ENCODE measurements at regions not wholly inside any gene's neighbourhood (a gene's known extent, or its start where the extent isn't known, plus 50 kb on each side); places are given as distances from the start of the nearest gene placed in this dataset.
"Not testable (repeated sequence)": the region's sequence is repeated elsewhere in the genome, so short reads cannot be mapped to it uniquely, and the experiment has no call there.

DNA sequence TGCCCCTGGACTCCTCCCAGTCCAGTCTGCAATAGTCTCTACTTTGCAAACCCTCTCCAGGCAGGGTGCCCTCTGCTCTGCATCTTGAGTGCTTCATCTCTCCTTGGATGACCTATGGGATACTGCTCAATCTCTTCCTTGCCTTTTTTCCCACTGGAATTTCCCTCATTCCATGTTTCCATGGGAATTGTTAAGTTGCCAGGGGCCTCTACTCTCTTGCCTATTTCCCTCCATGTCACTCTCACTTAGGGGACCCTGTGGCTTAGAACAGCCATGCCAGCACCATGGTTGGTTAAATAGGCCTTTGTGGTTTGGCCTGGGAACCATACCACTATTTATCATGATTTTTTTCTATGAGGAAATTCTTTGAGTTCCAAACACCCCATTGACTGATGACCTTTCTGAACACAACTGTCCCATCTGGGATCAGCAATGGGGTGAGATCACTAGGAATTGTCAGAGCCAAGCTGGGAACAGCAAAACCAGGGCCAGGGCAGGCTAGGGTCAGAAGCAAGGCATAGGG lies 91.4 kb upstream of the RBMS1 start:
- no peak for DNase-seq (ENCODE audit: low spot score)

- no peak for DNase-seq (ENCODE audit: low spot score)
Measured at GRCh38 chr2:160590664-160591063, 97.1 kb upstream of the RBMS1 start.

GRCh38 chr2:160592401-160592800 lies 98.8 kb upstream of the RBMS1 start:
- DNase-seq (ENCODE audit: low spot score): no peak

DNA sequence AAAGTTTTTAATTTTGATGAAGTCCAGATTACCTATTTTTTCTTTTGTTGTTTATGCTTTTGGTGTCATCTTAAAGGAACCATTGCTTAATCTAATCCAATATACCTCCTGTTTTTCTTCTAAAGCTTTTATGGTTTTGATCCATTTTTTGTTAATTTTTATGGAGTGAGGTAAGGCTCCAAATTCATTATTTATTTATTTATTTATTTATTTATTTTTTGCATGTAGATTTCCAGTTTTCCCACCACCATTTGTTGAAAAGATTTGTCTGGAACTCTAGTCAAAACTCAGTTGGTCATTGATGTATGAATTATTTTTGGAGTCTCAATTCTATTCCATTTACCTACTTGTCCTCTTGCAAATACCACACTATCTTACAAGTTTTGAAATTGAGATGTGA lies 99.4 kb upstream of the RBMS1 start:
- no peak for DNase-seq (ENCODE audit: low spot score)

DNA sequence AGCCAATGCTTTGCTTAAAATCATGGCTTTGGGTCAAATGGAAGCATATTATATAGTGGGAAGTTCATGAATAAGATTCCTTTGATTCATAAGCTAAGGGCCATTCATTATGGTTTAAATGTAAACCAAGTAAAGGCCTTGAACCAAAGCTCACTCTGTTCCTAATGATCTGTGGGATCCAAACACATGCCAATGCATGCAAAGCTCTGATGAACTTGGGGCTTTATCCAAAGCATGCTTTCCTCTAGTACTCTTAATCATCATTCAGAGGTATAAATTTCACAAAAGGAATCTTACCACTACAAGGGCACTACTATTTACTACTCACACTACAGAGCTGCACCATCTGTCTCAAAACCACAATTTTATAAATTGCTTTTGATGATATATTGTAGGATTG lies 102.8 kb upstream of the RBMS1 start:
- DNase-seq (ENCODE audit: low spot score): no peak

GRCh38 chr2:160600437-160600836 lies 106.8 kb upstream of the RBMS1 start:
- not testable (repeated sequence) for DNase-seq (ENCODE audit: low spot score)

- DNase-seq (ENCODE audit: low spot score): no peak
Measured at GRCh38 chr2:160602073-160602472, 108.5 kb upstream of the RBMS1 start.

DNA sequence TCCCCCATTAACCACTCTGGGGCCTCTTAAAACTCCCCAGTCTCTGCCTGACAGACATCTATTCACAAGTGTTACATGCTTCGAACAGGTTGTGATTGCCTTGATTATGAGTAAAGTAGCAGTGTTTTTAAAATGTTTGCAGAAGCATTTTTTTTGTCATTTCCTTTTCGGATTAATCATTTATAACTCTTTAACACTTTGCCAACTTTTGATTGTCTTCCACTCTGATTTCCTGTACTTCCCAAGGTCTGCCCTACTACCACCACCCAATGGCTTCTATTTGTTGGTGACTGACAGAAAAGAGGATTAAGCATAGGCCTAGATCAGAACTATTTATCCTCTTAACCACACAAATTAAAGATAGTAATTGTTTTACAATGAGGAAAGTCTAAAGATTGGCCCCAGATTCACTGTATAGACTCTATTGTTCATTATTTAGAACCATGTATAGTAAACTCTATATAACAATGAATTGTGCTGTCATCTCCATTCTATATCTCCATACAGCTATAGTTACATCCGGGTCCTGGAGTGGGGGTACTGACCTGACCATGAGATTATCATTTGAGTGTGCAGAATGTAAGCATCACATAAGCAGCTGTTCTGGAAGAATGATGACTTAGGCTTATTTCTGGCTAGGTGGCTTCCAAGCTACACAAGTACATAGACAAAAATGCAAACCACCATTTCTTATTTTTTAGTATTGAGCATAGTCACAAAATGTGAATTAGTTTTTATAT lies 110.3 kb upstream of the RBMS1 start:
- no peak for DNase-seq (ENCODE audit: low spot score)

- no peak for DNase-seq (ENCODE audit: low spot score)
Measured at GRCh38 chr2:160606341-160606740, 112.7 kb upstream of the RBMS1 start.

GRCh38 chr2:160608599-160608998 lies 115.0 kb upstream of the RBMS1 start:
- DNase-seq (ENCODE audit: low spot score): no peak

DNA sequence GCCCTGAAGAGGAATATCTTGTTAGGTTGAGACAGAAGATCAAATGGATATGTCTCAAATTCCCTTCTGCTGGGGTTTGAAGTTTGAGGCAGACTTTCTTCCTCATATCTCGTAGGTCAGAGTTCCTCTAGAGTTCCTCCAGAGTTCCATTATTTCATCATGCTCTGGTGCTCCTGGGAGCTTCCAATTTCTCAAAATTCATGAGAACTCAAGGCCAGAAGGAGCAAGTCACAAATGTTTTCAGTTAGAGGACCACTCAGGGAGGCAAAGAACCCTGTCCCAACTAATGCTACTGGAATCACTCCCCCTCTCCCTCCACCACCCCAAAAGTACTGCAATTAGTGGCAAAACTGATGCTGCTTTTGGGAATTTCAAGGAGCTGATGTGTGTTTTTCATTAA lies 115.7 kb upstream of the RBMS1 start:
- no peak for DNase-seq (ENCODE audit: low spot score)

GRCh38 chr2:160610041-160610440 lies 116.4 kb upstream of the RBMS1 start:
- DNase-seq (ENCODE audit: low spot score): no peak

DNA sequence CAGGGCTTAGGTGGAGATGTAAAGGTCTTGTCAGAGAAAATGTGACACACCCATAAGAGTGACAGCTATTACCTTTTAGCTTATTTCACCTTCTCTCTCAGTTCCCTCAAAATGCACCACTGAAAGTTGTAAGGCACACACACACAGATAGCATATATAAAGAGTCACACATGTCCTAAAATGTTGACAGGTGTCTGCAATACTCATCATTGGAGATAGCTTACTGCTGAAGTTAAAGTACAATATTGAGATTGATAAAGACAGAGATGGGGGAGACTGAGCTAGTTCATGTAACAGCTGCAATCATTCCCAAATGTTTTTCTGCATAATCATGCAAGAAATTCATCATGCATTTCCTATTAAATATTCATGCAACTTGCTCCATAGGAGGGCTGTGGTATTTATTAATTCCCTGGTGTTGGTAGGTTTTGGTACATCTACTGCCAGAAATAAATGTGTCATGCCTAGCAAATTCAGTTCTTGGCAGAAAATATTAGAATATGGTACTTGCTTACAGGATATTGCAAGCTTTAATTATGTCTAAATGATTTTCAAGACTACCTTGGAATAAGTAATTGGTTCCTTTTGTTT lies 118.8 kb upstream of the RBMS1 start:
- DNase-seq (ENCODE audit: low spot score): no peak

DNA sequence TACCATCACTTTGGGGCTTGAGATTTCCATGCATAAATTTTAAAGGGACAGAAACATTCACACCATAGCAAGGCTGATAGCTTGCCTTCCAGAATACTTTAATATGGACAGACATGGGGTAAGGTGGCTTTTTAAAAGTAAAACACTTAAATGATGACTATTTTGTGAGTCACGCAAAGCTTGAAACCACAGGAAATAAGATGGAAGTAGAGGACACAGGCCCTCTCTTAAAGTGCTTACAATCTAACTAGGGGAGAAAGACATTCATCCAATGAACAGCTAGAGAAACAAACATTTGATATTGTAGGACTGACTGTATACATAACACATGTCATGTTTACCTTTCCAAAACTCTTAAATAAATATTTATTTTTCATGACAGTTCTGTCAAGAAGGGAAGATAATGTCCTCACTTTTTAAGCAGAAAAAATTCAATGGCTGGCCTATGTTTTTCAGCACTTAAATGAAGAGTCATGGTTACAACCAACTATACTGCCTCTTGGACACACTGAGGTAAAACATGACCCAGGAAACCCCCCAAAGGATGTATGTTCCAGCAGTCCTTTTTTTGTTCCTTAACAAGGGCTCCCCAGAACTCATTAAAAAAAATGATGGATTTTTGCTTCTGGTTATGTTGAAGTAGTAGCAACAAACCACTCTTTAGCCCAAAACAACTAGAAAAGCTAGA lies 120.0 kb upstream of the RBMS1 start:
- no peak for DNase-seq (ENCODE audit: low spot score)

GRCh38 chr2:160614391-160614790 lies 120.8 kb upstream of the RBMS1 start:
- DNase-seq (ENCODE audit: low spot score): no peak

DNA sequence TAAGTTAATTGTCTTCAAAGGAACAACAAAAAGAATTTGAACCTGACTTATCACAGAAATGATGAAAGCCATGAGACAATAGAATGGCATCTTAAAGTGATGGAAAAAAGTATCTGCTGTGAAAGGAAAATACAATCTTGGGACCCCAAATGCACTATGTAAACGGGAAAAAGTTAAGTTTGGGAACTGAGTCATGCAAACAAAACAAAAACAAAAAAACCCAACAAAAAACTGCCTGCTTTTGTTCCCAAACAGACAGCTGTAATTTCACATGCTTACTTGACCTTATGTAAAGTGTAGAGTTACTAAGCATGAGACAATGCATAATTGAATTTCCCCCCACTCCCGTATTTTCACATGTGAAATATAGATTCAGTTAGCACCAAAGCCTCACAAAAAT lies 122.1 kb upstream of the RBMS1 start:
- DNase-seq (ENCODE audit: low spot score): no peak

GRCh38 chr2:160616149-160616548 lies 122.5 kb upstream of the RBMS1 start:
- DNase-seq (ENCODE audit: low spot score): no peak

DNA sequence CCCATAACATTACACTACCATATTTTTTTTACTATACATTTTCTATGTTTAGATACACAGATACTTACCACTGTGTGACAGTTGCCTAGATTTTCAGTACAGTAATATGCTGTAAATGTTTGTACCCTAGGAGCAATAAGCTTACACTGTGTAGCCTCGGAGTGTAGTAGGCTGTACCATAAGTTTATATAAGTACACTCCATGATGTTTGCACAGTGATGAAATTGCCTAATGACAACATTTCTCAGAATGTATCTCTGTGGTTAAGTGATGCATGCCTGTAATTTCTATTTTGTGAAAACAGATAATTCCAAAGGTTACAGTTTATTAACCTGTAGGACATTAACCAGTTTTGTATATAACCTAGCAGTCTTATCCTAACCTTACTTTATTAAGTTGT lies 128.1 kb upstream of the RBMS1 start:
- DNase-seq (ENCODE audit: low spot score): no peak

DNA sequence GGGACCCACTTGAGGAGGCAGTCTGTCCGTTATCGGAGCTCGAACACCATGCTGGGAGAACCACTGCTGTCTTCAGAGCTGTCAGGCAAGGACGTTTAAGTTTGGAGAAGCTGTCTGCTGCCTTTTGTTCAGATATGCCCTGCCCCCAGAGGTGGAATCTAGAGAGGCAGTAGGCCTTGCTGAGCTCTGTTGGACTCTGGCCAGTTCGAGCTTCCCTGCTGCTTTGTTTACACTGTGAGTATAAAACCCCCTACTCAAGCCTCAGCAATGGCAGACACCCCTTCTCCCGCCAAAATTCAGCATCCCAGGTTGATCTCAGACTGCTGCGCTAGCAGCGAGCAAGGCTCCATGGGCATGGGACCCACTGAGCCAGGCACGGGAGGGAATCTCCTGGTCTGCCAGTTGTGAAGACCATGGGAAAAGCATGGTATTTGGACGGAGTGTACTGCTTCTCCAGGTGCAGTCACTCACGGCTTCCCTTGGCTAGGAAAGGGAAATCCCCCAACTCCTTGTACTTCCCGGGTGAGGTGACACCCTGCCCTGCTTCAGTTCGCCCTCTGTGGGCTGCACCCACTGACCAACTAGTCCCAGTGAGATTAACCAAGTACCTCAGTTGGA lies 134.5 kb upstream of the RBMS1 start:
- DNase-seq (ENCODE audit: low spot score): not testable (repeated sequence)

DNA sequence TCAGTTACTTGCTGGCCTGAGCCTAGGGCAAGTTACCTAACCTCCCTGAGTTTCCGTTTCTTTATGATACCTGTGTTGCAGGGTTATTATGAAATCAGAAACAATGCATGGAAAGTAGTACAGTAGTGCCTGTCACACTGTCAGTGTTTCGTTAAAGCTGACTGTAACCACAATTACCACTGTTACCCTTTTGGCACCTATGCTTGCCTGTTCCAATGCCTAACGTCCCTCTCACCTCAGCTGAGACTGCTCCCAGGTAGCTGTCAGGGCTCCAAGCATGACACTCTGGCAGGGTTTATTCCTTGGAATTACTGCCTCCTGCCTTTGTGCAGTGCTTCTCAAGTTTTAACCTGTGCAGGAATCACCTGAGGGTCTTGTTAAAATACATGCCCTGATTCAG lies 135.2 kb upstream of the RBMS1 start:
- DNase-seq (ENCODE audit: low spot score): no peak

DNA sequence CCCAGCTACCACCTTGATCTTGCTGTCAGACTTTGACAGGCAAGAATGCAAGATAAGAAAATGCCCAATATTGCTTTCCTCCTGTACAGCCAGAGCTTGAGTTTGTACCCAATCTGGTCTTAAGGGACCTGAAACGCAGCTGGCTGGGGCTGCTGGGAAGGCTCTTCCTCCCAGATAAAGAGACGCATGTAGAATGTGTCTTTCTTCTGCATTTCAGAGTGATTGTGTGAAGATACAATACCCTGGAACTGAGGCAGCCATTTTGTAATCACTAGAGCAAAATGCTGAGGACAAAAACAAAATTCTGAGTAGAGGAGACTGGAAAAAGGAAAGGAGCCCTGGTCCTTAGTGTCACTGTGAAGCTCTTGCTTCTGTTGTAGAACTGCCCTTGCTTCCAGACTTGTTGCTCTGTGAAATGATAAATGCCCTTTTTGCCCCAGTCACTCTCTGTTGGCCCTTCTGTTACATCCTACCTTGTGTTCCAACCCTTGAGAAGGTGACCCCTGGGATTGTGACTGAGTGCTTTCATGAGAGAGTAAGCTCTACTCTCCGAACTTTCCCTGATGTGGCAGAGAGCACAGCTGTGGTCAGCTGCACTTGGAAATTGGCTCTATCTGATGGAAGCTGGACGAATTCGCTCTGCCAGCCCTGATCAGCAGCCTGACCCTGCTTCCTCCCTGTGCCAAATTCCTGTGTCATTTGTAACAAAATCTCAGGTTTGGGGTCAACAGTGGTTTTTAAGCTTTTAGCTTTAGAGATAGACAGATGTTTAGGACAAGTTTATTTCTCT lies 137.4 kb upstream of the RBMS1 start:
- DNase-seq (ENCODE audit: low spot score): no peak
